ENCODE measurements at regions not wholly inside any gene's neighbourhood (a gene's known extent, or its start where the extent isn't known, plus 50 kb on each side); places are given as distances from the start of the nearest gene placed in this dataset.
"Not testable (repeated sequence)": the region's sequence is repeated elsewhere in the genome, so short reads cannot be mapped to it uniquely, and the experiment has no call there.

DNA sequence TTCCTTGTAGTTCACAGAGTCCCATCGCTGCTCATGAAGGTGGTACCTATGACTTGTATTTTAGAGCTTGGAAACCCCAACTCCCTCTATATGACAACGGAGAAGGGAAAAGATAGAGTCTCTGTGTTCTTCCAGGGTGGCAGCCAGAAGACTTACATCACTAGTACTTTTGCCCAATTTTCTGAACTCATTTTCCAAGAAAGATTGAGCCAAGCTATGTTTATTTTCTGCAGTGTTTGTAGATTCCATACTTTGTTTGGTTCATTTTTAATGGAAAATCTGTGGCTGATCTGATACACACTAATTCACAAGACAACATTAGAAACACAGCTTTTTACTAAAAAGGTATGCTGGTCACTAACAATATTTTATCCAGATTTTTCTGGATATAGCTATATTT, 60.2 kb upstream of the ATP5MC3 start:
- Mint-ChIP-seq H3K4me3 (no peak overlapping the region), H3K27ac (no peak overlapping the region), H3K9me3 (peaks cover 12% of the 10 kb centered on the region), H3K4me1 (no peaks in the 10 kb centered on the region), H3K27me3 (peaks cover 16% of the 10 kb centered on the region), H3K36me3 (peaks cover 8% of the 10 kb centered on the region)
- ATAC-seq = no peak

DNA sequence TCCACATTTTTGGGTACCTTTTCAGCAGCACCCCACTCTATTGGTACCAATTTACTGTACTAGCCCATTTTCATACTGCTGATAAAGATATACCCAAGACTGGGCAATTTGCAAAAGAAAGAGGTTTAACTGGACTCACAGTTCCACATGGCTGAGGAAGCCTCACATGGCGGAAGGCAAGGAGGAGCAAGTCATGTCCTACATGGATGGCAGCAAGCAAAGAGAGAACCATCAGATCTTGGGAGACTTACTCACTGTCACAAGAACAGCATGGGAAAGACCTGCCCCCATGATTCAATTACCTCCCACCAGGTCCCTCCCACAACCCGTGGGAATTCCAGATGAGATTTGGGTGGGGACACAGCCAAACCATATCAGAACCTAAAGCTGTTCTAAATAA, 58.5 kb upstream of the ATP5MC3 start:
- H3K27ac Mint-ChIP-seq, H3K4me3 Mint-ChIP-seq, H3K36me3 Mint-ChIP-seq, ATAC-seq, H3K4me1 Mint-ChIP-seq: not testable (repeated sequence)
- Mint-ChIP-seq H3K9me3 (peaks cover 12% of the 10 kb centered on the region), H3K27me3 (peaks cover 16% of the 10 kb centered on the region)

DNA sequence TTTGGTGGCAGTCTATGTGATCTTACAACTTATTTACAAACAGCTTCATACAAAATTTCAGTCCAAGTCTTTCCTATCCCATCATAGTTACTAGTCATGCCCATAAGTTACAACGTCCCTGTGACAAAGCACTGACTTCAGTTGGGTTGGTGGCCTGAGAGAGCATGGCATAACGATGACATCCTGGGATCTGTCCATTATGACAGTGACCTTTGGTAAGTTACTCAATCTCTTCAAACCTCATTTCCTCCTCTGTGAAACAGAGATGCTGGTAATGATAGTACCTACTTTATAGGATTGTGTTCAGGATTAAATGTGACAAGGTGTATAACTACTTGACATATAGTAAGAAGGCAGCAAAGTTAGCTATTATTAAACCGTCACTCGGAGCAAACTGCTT, 55.4 kb upstream of the ATP5MC3 start:
- Mint-ChIP-seq H3K27ac (no peak overlapping the region), H3K4me3 (no peak overlapping the region), H3K27me3 (peaks cover 12% of the 10 kb centered on the region), H3K9me3 (peaks cover 12% of the 10 kb centered on the region), H3K4me1 (peaks cover 16% of the 10 kb centered on the region), H3K36me3 (peaks cover 8% of the 10 kb centered on the region)
- no peak for ATAC-seq

DNA sequence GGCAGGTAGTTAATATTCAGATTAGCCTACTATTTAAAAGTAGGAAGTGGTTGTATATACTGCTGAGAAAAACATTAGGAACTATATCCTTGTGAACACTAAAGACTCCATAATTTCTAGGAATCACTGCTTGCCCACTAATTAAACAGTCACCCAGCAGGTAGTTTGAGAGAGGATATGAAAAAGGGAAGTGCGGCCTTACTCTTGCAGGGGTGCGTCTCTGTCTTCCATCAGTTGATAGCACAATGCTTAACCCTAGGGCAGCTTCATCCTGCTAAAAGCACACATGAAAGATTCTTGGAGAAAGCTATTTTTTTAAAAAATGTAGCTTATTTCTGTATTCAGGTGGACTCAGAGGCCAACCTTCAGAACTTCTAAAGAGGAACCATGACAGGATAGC, 53.1 kb upstream of the ATP5MC3 start:
- Mint-ChIP-seq H3K27me3 (no peaks in the 10 kb centered on the region), H3K27ac (no peak overlapping the region), H3K9me3 (peaks cover 8% of the 10 kb centered on the region), H3K4me3 (no peak overlapping the region), H3K36me3 (peaks cover 4% of the 10 kb centered on the region), H3K4me1 (peaks cover 16% of the 10 kb centered on the region)
- ATAC-seq = peak; percentile 86

DNA sequence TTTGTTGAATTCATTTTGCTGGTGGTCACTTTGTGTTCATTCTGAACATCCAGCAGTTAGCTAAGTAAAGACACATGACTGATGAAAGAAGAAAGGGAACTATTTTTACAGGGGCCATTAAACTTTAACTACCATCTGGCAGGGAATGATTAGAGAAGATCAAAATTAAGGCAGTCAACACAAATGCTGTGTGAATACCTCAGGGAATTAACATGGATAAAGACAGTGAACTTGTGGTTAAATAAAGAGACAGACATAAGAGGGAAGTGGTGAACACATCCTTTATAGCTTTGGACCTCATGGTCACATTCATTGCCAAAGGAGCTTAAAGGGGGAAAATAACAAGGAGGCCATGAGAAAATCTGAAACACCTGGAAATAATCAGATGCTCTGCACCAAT, 52.6 kb upstream of the ATP5MC3 start:
- Mint-ChIP-seq H3K36me3 (no peaks in the 10 kb centered on the region), H3K27ac (no peak overlapping the region), H3K4me1 (peaks cover 16% of the 10 kb centered on the region), H3K27me3 (no peaks in the 10 kb centered on the region), H3K9me3 (peaks cover 6% of the 10 kb centered on the region), H3K4me3 (no peak overlapping the region)
- peak; percentile 61 for ATAC-seq

DNA sequence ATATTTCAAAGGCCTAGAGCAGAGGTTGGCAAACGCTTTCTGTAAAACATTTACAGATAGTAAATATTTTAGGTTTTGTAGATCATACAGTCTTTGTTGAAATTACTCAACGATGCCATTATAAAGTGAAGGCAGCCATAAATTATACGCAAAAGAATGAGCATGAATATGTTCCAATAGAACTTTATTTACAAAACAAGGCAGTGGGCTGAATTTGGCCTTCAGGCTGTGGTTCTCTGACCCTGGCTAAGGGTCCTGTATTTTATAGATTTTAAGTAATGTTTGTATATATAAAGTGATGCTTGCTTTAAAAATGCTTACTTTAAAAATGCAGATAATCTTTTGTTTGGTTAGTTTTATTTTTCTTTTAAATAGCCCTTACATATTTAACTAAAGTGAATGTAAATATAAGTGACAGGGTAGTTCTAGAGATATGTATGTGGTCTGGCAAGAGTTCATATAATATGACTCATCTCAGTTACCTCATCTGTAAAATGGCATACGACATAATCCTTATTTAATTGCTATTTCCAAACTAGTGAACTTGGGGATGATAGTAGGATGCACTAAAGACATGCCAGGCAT, 51.7 kb upstream of the ATP5MC3 start:
- no peak for ATAC-seq
- Mint-ChIP-seq H3K36me3 (no peaks in the 10 kb centered on the region), H3K27me3 (no peaks in the 10 kb centered on the region), H3K4me3 (no peak overlapping the region), H3K9me3 (peaks cover 3% of the 10 kb centered on the region), H3K4me1 (peaks cover 16% of the 10 kb centered on the region), H3K27ac (no peak overlapping the region)

Data from stimulated activated memory B cell treated with anti-CD40 and anti-IgM and Interleukin-4, amounts not matched to agents 10 μg/mL and 1 μg/mL and 100 μg/mL, for 72 hours (primary cell).